SKM-1 treated with dmso at 0.1 percent for 144 hours (cell line): ENCODE measurements at regions not wholly inside any gene's neighbourhood (a gene's known extent, or its start where the extent isn't known, plus 50 kb on each side); places are given as distances from the start of the nearest gene placed in this dataset.

Experiments used
- DNase-seq: peaks from one replicate; lab custom pipeline; 2025; ENCODE audit not compliant: unreplicated experiment; lab: John Stamatoyannopoulos, UW

- no peak for DNase-seq
These were observed 81.6 kb upstream of the KLF3 start for GRCh38 chr4:38582445-38582844.

GRCh38 chr4:38582889-38583470 is 81.0 kb upstream of the KLF3 start:
- no peak for DNase-seq

GRCh38 chr4:38585871-38586270 is 78.1 kb upstream of the KLF3 start:
- DNase-seq, result no peak

- no peak for DNase-seq
These were observed 76.9 kb upstream of the KLF3 start for GRCh38 chr4:38587106-38587505.

- DNase-seq, result no peak
These were observed 74.0 kb upstream of the KLF3 start for GRCh38 chr4:38590046-38590445.

- DNase-seq, result no peak
These were observed 72.2 kb upstream of the KLF3 start for GRCh38 chr4:38591617-38592337.

GRCh38 chr4:38598489-38598888 is 65.5 kb upstream of the KLF3 start:
- no peak for DNase-seq

- DNase-seq, result peak; percentile 15
These were observed 63.4 kb upstream of the KLF3 start for GRCh38 chr4:38600575-38600974.

- peak; percentile 64 for DNase-seq
These were observed 62.6 kb upstream of the KLF3 start for GRCh38 chr4:38601244-38601915.

GRCh38 chr4:38601916-38602291 is 62.1 kb upstream of the KLF3 start:
- no peak for DNase-seq

GRCh38 chr4:38603652-38604051 is 60.3 kb upstream of the KLF3 start:
- DNase-seq, result no peak

GRCh38 chr4:38605181-38605752 is 58.7 kb upstream of the KLF3 start:
- no peak for DNase-seq

- DNase-seq, result no peak
These were observed 58.0 kb upstream of the KLF3 start for GRCh38 chr4:38605753-38606586.

GRCh38 chr4:38606587-38606905 is 57.5 kb upstream of the KLF3 start:
- DNase-seq, result no peak

GRCh38 chr4:38609614-38610013 is 54.4 kb upstream of the KLF3 start:
- DNase-seq, result no peak

GRCh38 chr4:38610521-38610920 is 53.5 kb upstream of the KLF3 start:
- DNase-seq, result no peak

- no peak for DNase-seq
These were observed 53.0 kb upstream of the KLF3 start for GRCh38 chr4:38610966-38611431.

GRCh38 chr4:38611676-38612075 is 52.3 kb upstream of the KLF3 start:
- DNase-seq, result peak; percentile 13

- no peak for DNase-seq
These were observed 51.2 kb upstream of the KLF3 start for GRCh38 chr4:38612646-38613414.
